ENCODE measurements at regions not wholly inside any gene's neighbourhood (a gene's known extent, or its start where the extent isn't known, plus 50 kb on each side); places are given as distances from the start of the nearest gene placed in this dataset.

DNA sequence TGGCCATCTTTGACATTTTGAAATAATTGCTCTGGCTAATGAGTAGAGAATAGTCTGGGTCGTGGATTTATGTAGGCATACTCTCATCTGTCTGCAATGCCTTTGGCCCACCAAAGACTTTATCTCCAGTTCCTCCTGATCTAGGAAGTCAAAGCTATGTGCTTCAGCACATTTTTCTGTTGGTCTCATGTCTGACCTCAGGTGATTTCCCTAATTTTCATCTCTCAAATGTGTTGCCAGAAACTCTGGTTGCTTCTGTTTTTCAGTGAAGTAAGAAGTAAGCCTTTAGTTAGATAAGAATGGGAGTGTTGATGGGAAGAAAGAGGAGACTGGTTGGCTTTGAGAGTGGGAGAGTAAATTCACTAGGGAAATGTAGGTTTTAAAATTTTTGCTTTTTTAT, 66.4 kb downstream of the GPR88 start:
- intact Hi-C loops (cut with micrococcal nuclease; ENCODE audit: unreplicated experiment) (no loop called here), in situ Hi-C loops (cut with HindIII; ENCODE audit: low pct_unique_long_range_greater_than_20kb, low sequenced_read_pairs) (no loop called here)
- BruUV-seq (replicated peaks), result no TSS peak
- Histone ChIP-seq H3K9me3 (ENCODE audit: control insufficient read depth, insufficient read depth, low read depth, low read length) (no peaks in the 10 kb centered on the region), H3K4me1 (ENCODE audit: control insufficient read depth, insufficient read depth, low read length) (no peaks in the 10 kb centered on the region), H3K27me3 (ENCODE audit: control insufficient read depth, insufficient read depth, low read length) (no peaks in the 10 kb centered on the region; the same call in 1 of the 2 replicates), H3K36me3 (ENCODE audit: control insufficient read depth, insufficient read depth, low read length) (no peaks in the 10 kb centered on the region), H3K27ac (ENCODE audit: low read length) (no peak overlapping the region), H3K4me3 (ENCODE audit: low read depth in 2 of 2, low read length in 2 of 2) (no peak overlapping the region)
- TF ChIP-seq SIN3A (IDR thresholded peaks at IDR 0.05; ENCODE audit: borderline replicate concordance, insufficient read depth, low read depth, low read length) (no peak), POLR2AphosphoS5 (IDR thresholded peaks at IDR 0.05; ENCODE audit: low read depth, low read length) (no peak), TCF7L2 (IDR thresholded peaks at IDR 0.05; ENCODE audit: low read depth, low read length) (no peak)
- TF ChIP-seq, protein P1, sequence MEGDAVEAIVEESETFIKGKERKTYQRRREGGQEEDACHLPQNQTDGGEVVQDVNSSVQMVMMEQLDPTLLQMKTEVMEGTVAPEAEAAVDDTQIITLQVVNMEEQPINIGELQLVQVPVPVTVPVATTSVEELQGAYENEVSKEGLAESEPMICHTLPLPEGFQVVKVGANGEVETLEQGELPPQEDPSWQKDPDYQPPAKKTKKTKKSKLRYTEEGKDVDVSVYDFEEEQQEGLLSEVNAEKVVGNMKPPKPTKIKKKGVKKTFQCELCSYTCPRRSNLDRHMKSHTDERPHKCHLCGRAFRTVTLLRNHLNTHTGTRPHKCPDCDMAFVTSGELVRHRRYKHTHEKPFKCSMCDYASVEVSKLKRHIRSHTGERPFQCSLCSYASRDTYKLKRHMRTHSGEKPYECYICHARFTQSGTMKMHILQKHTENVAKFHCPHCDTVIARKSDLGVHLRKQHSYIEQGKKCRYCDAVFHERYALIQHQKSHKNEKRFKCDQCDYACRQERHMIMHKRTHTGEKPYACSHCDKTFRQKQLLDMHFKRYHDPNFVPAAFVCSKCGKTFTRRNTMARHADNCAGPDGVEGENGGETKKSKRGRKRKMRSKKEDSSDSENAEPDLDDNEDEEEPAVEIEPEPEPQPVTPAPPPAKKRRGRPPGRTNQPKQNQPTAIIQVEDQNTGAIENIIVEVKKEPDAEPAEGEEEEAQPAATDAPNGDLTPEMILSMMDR (IDR thresholded peaks at IDR 0.05), result no peak
- TF ChIP-seq, protein P2, sequence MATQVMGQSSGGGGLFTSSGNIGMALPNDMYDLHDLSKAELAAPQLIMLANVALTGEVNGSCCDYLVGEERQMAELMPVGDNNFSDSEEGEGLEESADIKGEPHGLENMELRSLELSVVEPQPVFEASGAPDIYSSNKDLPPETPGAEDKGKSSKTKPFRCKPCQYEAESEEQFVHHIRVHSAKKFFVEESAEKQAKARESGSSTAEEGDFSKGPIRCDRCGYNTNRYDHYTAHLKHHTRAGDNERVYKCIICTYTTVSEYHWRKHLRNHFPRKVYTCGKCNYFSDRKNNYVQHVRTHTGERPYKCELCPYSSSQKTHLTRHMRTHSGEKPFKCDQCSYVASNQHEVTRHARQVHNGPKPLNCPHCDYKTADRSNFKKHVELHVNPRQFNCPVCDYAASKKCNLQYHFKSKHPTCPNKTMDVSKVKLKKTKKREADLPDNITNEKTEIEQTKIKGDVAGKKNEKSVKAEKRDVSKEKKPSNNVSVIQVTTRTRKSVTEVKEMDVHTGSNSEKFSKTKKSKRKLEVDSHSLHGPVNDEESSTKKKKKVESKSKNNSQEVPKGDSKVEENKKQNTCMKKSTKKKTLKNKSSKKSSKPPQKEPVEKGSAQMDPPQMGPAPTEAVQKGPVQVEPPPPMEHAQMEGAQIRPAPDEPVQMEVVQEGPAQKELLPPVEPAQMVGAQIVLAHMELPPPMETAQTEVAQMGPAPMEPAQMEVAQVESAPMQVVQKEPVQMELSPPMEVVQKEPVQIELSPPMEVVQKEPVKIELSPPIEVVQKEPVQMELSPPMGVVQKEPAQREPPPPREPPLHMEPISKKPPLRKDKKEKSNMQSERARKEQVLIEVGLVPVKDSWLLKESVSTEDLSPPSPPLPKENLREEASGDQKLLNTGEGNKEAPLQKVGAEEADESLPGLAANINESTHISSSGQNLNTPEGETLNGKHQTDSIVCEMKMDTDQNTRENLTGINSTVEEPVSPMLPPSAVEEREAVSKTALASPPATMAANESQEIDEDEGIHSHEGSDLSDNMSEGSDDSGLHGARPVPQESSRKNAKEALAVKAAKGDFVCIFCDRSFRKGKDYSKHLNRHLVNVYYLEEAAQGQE (IDR thresholded peaks at IDR 0.05; ENCODE audit: insufficient read depth in 1 of 2, low read depth in 2 of 2, low read length in 1 of 2), result no peak
- CTCF ChIA-PET, result no interaction called here
- ATAC-seq, result no peak
- no peak for DNase-seq (ENCODE audit: low read depth, low spot score)
- POLR2A ChIA-PET, result no interaction called here

DNA sequence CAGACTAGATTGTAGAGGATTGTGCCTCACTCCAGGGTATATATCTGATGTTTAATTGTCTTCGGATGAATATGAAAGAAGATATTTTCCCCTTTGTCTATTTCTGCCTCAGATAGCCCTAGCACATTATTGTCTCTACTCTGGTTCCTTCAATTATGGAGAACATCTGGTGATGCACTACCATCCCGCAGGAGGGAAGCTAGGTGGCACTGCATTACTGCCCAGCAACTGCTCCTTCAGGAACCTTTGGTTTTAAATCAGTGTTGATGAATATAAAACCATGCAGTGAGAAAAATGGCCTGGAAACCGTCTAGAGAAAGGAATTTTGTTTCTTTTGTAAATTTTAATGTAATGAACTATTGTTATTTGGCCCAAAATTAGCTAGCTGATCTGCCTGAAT, 68.5 kb downstream of the GPR88 start:
- no peak overlapping the region for H3K27ac ChIP-seq (ENCODE audit: low read length)
- no peaks in the 10 kb centered on the region for H3K36me3 ChIP-seq (ENCODE audit: control insufficient read depth, insufficient read depth, low read length)
- intact Hi-C loops (cut with micrococcal nuclease; ENCODE audit: unreplicated experiment) (loop anchor here (5.0 kb wide), 1 partner anchor 261 kb away; no protein-coding TSS in a partner anchor), in situ Hi-C loops (cut with HindIII; ENCODE audit: low pct_unique_long_range_greater_than_20kb, low sequenced_read_pairs) (no loop called here)
- H3K4me3 ChIP-seq (ENCODE audit: low read depth in 2 of 2, low read length in 2 of 2), result no peak overlapping the region
- ChIA-PET CTCF (no interaction called here), POLR2A (no interaction called here)
- H3K4me1 ChIP-seq (ENCODE audit: control insufficient read depth, insufficient read depth, low read length), result no peaks in the 10 kb centered on the region
- BruUV-seq (replicated peaks), result no TSS peak
- TF ChIP-seq TCF7L2 (IDR thresholded peaks at IDR 0.05; ENCODE audit: low read depth, low read length) (no peak), POLR2AphosphoS5 (IDR thresholded peaks at IDR 0.05; ENCODE audit: low read depth, low read length) (no peak), SIN3A (IDR thresholded peaks at IDR 0.05; ENCODE audit: borderline replicate concordance, insufficient read depth, low read depth, low read length) (no peak)
- TF ChIP-seq, protein P2 (IDR thresholded peaks at IDR 0.05; ENCODE audit: insufficient read depth in 1 of 2, low read depth in 2 of 2, low read length in 1 of 2), result no peak
- TF ChIP-seq, protein P1 (IDR thresholded peaks at IDR 0.05), result peak; percentile 57
- DNase-seq (ENCODE audit: low read depth, low spot score) (no peak), ATAC-seq (no peak)
- no peaks in the 10 kb centered on the region; the same call in 1 of the 2 replicates for H3K27me3 ChIP-seq (ENCODE audit: control insufficient read depth, insufficient read depth, low read length)
- H3K9me3 ChIP-seq (ENCODE audit: control insufficient read depth, insufficient read depth, low read depth, low read length), result no peaks in the 10 kb centered on the region

Data from Panc1 (cell line).